ENCODE measurements at regions not wholly inside any gene's neighbourhood (a gene's known extent, or its start where the extent isn't known, plus 50 kb on each side); places are given as distances from the start of the nearest gene placed in this dataset.

- Histone ChIP-seq H3K27ac (no peak overlapping the region), H3K36me3 (no peaks in the 10 kb centered on the region), H3K4me1 (peaks cover 0 to 27% (median 11%) of the 10 kb centered on the region in 3 donors), H3K4me3 (no peak overlapping the region), H3K9me3 (peaks cover 0 to 18% (median 0%) of the 10 kb centered on the region in 3 donors), H3K27me3 (peaks cover 6 to 100% (median 83%) of the 10 kb centered on the region in 4 donors)
- DNase-seq = no peak
- 15 to 19% methylated on average over 3 of the region's 3 CpGs for WGBS, 2 donors
- TF ChIP-seq, protein P1, sequence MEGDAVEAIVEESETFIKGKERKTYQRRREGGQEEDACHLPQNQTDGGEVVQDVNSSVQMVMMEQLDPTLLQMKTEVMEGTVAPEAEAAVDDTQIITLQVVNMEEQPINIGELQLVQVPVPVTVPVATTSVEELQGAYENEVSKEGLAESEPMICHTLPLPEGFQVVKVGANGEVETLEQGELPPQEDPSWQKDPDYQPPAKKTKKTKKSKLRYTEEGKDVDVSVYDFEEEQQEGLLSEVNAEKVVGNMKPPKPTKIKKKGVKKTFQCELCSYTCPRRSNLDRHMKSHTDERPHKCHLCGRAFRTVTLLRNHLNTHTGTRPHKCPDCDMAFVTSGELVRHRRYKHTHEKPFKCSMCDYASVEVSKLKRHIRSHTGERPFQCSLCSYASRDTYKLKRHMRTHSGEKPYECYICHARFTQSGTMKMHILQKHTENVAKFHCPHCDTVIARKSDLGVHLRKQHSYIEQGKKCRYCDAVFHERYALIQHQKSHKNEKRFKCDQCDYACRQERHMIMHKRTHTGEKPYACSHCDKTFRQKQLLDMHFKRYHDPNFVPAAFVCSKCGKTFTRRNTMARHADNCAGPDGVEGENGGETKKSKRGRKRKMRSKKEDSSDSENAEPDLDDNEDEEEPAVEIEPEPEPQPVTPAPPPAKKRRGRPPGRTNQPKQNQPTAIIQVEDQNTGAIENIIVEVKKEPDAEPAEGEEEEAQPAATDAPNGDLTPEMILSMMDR (IDR thresholded peaks at IDR 0.05) = no peak
- no peak for TF ChIP-seq POLR2A (IDR thresholded peaks at IDR 0.05)
- intact Hi-C loops (cut with DNase I) = no loop called here
Measured at GRCh38 chr7:25863729-25864110, 288.3 kb upstream of the NFE2L3 start.

GRCh38 chr7:25864511-25864910 lies 287.5 kb upstream of the NFE2L3 start:
- WGBS, 2 donors = 38 to 50% methylated on average over 1 of the region's 1 CpG
- Histone ChIP-seq H3K4me1 (peaks cover 0 to 27% (median 11%) of the 10 kb centered on the region in 3 donors), H3K4me3 (no peak overlapping the region), H3K36me3 (no peaks in the 10 kb centered on the region), H3K27me3 (peaks cover 4 to 100% (median 80%) of the 10 kb centered on the region in 4 donors), H3K27ac (no peak overlapping the region), H3K9me3 (peaks cover 0 to 18% (median 0%) of the 10 kb centered on the region in 3 donors)
- intact Hi-C loops (cut with DNase I) = no loop called here
- no peak for TF ChIP-seq POLR2A (IDR thresholded peaks at IDR 0.05)
- TF ChIP-seq, protein P1 (IDR thresholded peaks at IDR 0.05) = no peak
- DNase-seq = no peak

DNA sequence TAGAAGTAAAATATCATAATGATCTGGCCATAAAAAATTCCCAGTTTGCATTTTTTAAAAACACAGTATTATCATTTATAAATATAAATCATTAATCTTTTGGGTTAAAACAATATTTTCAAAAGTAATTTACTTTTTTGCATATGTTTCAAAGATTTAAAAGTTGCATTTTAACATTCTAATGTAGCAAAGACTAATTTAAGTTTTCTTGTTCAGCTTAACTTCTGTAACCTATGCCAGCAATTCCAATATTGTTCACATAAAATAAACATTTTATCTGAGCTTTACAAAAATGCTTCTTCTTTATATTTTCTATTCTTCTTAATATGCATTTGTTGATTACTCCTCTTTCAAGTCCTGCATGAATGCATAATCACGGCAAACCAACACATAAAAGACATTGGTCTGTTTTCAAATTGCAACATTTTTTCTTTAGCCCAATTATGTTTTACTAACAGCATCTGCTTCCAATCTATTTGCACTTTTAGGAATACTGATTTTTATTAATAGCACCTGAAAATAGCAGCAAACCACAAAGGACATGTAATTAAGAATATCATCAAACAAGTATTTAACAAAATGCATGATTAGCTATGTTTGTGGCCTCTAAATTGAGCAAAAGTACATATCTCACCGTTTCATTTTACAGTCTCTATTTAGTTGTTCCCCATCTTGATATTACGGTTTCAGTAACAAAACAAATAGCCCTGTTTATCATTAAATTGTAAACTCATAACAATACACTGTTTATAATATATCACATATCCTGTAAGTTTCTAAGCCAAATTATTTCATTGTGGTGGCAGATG lies 286.9 kb upstream of the NFE2L3 start:
- Histone ChIP-seq H3K36me3 (no peaks in the 10 kb centered on the region), H3K4me1 (peaks cover 0 to 26% (median 11%) of the 10 kb centered on the region in 3 donors), H3K27ac (no peak overlapping the region), H3K27me3 (peaks cover 4 to 100% (median 79%) of the 10 kb centered on the region in 4 donors), H3K4me3 (no peak overlapping the region), H3K9me3 (peaks cover 0 to 18% (median 0%) of the 10 kb centered on the region in 3 donors)
- no peak for DNase-seq
- WGBS, 2 donors = 27 to 34% methylated on average over 3 of the region's 3 CpGs
- intact Hi-C loops (cut with DNase I) = no loop called here
- TF ChIP-seq, protein P1 (IDR thresholded peaks at IDR 0.05) = no peak
- TF ChIP-seq POLR2A (IDR thresholded peaks at IDR 0.05) = no peak

DNA sequence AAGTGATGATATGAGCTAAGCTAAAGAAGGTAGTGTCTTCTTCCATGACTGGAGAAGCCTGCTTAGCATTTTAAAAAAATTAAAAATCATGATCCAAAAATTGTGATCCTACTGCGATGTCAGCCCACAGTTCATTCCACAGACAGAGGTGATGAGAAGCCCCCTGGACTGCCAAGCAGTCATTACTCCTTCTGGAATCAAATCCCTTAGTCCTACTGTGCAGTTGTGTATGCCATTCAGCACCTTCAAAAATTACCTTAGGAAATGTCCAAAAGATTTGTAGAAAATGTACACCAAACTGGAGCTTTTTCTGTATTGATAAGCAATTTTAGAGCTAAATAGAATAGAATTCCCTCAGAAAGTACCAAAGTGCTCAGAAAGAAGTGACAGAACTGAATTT lies 283.5 kb upstream of the NFE2L3 start:
- no peaks in the 10 kb centered on the region for H3K9me3 ChIP-seq
- DNase-seq = no peak
- WGBS, 2 donors = 88 to 100% methylated on average over 1 of the region's 1 CpG
- TF ChIP-seq, protein P1 (IDR thresholded peaks at IDR 0.05) = no peak
- TF ChIP-seq POLR2A (IDR thresholded peaks at IDR 0.05) = no peak
- H3K27ac ChIP-seq = no peak overlapping the region
- H3K4me1 ChIP-seq = no peaks in the 10 kb centered on the region
- H3K4me3 ChIP-seq = no peak overlapping the region
- H3K27me3 ChIP-seq = peaks cover 3 to 100% (median 46%) of the 10 kb centered on the region in 4 donors
- intact Hi-C loops (cut with DNase I) = no loop called here
- H3K36me3 ChIP-seq = no peaks in the 10 kb centered on the region

DNA sequence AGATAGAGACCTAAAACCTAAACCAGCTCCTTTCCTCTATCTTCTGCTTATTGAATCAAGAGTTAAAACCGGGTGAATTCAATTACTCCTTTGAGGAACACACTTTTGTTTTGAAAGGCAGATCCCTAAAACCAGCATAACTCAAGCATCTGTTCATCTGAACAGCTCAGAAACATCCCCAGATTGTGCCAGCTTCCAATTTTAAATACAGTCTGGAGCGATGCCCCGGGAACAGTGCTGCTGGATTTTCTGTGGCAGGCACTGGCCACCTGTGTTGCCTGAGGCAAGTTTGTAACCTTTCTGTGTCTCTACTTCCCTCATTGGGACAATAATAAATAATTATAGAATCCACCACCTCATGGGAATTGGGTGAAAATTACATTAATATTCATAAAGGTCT lies 281.4 kb upstream of the NFE2L3 start:
- peaks cover 0 to 100% (median 31%) of the 10 kb centered on the region in 4 donors for H3K27me3 ChIP-seq
- WGBS, 2 donors = 61 to 74% methylated on average over 3 of the region's 3 CpGs
- H3K27ac ChIP-seq = no peak overlapping the region
- H3K4me1 ChIP-seq = no peaks in the 10 kb centered on the region
- no peaks in the 10 kb centered on the region for H3K9me3 ChIP-seq
- H3K36me3 ChIP-seq = no peaks in the 10 kb centered on the region
- TF ChIP-seq POLR2A (IDR thresholded peaks at IDR 0.05) = no peak
- TF ChIP-seq, protein P1 (IDR thresholded peaks at IDR 0.05) = no peak
- intact Hi-C loops (cut with DNase I) = no loop called here
- H3K4me3 ChIP-seq = no peak overlapping the region
- no peak for DNase-seq
